ENCODE measurements at regions not wholly inside any gene's neighbourhood (a gene's known extent, or its start where the extent isn't known, plus 50 kb on each side); places are given as distances from the start of the nearest gene placed in this dataset.

DNA sequence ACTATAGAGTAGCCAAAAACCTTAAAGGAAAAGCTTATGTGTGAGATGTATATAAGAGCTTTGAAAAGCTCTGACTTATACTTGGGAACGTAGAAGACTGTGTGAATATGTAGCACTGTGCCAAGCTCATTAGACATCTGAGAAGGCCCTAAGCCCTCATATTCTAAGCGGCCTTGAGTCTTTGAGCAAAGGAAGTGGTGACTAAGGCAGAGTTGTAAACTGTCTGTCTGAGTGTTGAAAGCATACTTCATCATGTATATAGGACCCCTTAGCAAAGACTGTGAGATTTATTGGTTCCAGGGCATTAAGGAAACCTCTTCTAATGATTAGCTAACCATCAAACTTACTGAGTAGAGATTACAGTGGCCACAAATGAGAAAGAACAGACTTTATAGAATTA lies 153.3 kb upstream of the LYPLAL1 start:
- TF ChIP-seq, protein P1, sequence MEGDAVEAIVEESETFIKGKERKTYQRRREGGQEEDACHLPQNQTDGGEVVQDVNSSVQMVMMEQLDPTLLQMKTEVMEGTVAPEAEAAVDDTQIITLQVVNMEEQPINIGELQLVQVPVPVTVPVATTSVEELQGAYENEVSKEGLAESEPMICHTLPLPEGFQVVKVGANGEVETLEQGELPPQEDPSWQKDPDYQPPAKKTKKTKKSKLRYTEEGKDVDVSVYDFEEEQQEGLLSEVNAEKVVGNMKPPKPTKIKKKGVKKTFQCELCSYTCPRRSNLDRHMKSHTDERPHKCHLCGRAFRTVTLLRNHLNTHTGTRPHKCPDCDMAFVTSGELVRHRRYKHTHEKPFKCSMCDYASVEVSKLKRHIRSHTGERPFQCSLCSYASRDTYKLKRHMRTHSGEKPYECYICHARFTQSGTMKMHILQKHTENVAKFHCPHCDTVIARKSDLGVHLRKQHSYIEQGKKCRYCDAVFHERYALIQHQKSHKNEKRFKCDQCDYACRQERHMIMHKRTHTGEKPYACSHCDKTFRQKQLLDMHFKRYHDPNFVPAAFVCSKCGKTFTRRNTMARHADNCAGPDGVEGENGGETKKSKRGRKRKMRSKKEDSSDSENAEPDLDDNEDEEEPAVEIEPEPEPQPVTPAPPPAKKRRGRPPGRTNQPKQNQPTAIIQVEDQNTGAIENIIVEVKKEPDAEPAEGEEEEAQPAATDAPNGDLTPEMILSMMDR (IDR thresholded peaks at IDR 0.05; ENCODE audit: extremely low read depth, insufficient read depth, missing control alignments): no peak
- in situ Hi-C loops (cut with MboI; ENCODE audit: low pct_unique_long_range_greater_than_20kb, low sequenced_read_pairs, unreplicated experiment): no loop called here

DNA sequence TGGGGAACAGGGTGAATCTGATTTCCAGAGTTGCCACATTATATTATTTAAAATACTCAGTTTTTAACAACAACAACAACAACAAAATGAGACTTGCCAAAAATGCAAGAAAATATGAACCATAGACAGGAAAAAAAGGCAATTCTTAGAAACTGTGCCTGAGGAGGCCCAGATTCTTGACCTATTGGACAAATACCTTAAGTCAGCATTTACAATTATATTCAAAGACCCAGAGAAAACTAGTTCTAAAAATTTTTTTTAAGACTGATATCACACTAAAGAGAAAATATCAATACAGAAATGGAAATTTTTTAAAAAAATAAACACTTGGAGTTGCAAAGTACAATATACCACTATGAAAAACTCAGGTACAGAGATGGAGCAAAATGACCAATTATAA lies 152.8 kb upstream of the LYPLAL1 start:
- in situ Hi-C loops (cut with MboI; ENCODE audit: low pct_unique_long_range_greater_than_20kb, low sequenced_read_pairs, unreplicated experiment): no loop called here
- TF ChIP-seq, protein P1 (IDR thresholded peaks at IDR 0.05; ENCODE audit: extremely low read depth, insufficient read depth, missing control alignments): no peak
- DNase-seq (ENCODE audit: low spot score): no peak

More for the DNA sequence above, 153.3 kb upstream of the LYPLAL1 start:
- DNase-seq (ENCODE audit: low spot score): no peak

GRCh38 chr1:219027146-219027673 lies 146.5 kb upstream of the LYPLAL1 start:
- in situ Hi-C loops (cut with MboI; ENCODE audit: low pct_unique_long_range_greater_than_20kb, low sequenced_read_pairs, unreplicated experiment): no loop called here
- TF ChIP-seq, protein P1 (IDR thresholded peaks at IDR 0.05; ENCODE audit: extremely low read depth, insufficient read depth, missing control alignments): no peak
- DNase-seq (ENCODE audit: low spot score): no peak

DNA sequence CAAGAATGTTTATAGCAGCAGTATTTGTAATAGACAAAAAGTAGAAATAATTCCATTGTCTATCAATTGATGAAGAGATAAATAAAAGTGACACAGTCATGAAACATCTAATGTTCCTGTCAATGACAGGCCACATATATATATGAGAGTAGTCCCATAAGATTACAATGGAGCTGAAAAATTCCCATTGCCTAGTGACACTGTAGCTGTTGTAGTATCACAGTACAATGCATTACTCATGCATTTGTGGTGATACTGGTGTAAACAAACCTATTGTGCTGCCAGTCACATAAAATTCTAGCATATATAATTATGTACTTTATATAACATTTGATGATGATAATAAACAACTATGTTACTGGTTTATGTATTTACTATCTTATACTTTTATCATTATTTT lies 141.9 kb upstream of the LYPLAL1 start:
- TF ChIP-seq, protein P1 (IDR thresholded peaks at IDR 0.05; ENCODE audit: extremely low read depth, insufficient read depth, missing control alignments): no peak
- DNase-seq (ENCODE audit: low spot score): no peak
- in situ Hi-C loops (cut with MboI; ENCODE audit: low pct_unique_long_range_greater_than_20kb, low sequenced_read_pairs, unreplicated experiment): no loop called here

DNA sequence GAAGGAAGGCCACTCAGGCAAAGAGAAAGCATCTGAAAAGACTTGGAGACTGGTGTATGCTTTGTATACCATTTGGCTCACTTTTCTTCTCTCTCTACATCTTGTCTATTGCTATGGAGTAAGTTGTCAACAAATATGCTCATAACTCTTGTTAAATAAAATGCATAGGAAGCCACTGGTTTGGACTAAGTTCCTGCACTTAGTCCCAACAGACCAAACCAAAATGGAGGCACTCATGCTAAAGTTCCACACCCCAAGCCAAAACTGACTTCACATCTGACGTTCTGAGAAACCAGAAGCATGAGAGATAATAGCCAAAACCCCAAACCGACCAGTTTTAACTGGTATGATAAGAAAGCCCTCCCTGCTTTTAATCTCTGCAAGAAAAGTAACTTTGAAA lies 135.3 kb upstream of the LYPLAL1 start:
- in situ Hi-C loops (cut with MboI; ENCODE audit: low pct_unique_long_range_greater_than_20kb, low sequenced_read_pairs, unreplicated experiment): no loop called here
- TF ChIP-seq, protein P1 (IDR thresholded peaks at IDR 0.05; ENCODE audit: extremely low read depth, insufficient read depth, missing control alignments): no peak

GRCh38 chr1:219039017-219039681 lies 134.5 kb upstream of the LYPLAL1 start:
- DNase-seq (ENCODE audit: low spot score): no peak
- TF ChIP-seq, protein P1 (IDR thresholded peaks at IDR 0.05; ENCODE audit: extremely low read depth, insufficient read depth, missing control alignments): no peak
- in situ Hi-C loops (cut with MboI; ENCODE audit: low pct_unique_long_range_greater_than_20kb, low sequenced_read_pairs, unreplicated experiment): no loop called here

More for the DNA sequence above, 135.3 kb upstream of the LYPLAL1 start:
- no peak for DNase-seq (ENCODE audit: low spot score)
